Neuron (in vitro differentiated cells): ENCODE measurements at regions not wholly inside any gene's neighbourhood (a gene's known extent, or its start where the extent isn't known, plus 50 kb on each side); places are given as distances from the start of the nearest gene placed in this dataset.

ENCODE experiments used
- H2AFZ ChIP-seq: one replicate; pipeline ENCODE4 v1.6.1; 2013; ENCODE audit warnings: low read depth, mild to moderate bottlenecking, inconsistent platforms, low read length, moderate library complexity
- H3K27me3 ChIP-seq: one replicate; pipeline ENCODE4 v1.6.1; 2013; ENCODE audit warnings: low read length; ENCODE audit not compliant: insufficient read depth
- H3K36me3 ChIP-seq: one replicate; pipeline ENCODE4 v1.6.1; 2013; ENCODE audit warnings: low read length; ENCODE audit not compliant: insufficient read depth
- H3K4me1 ChIP-seq: one replicate; pipeline ENCODE4 v1.6.1; 2013; ENCODE audit warnings: low read length; ENCODE audit not compliant: insufficient read depth
- H3K4me3 ChIP-seq: 2 replicates; pipeline ENCODE4 v1.5.1; 2013; ENCODE audit warnings: mild to moderate bottlenecking, low read length, moderate library complexity
- H3K9me3 ChIP-seq: one replicate; pipeline ENCODE4 v1.6.1; 2013; ENCODE audit warnings: low read length

DNA sequence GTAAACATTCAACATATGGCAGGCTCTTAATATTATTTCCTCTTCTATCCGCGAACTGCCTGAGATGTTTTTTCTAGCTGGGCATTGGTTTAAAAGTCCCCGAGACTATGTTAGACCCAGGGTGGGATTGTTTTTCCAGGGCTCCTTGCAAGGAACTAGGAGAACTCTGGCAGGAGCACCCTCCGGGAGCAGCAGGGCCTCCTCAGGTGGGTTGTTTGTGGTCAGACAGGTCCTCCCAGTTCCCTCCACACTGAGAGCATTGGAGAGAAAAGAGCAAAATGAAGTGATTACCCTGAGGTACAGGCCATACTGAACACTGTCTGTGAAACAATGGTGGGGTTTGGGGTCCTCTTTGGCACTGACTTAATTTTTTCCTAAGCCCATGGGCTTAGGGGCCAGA, 115.9 kb upstream of the LGALSL start:
- no peak overlapping the region for H2AFZ ChIP-seq
- H3K36me3 ChIP-seq = no peaks in the 10 kb centered on the region
- H3K27me3 ChIP-seq = no peaks in the 10 kb centered on the region
- H3K4me1 ChIP-seq = no peaks in the 10 kb centered on the region
- H3K9me3 ChIP-seq = no peaks in the 10 kb centered on the region
- no peak overlapping the region for H3K4me3 ChIP-seq

DNA sequence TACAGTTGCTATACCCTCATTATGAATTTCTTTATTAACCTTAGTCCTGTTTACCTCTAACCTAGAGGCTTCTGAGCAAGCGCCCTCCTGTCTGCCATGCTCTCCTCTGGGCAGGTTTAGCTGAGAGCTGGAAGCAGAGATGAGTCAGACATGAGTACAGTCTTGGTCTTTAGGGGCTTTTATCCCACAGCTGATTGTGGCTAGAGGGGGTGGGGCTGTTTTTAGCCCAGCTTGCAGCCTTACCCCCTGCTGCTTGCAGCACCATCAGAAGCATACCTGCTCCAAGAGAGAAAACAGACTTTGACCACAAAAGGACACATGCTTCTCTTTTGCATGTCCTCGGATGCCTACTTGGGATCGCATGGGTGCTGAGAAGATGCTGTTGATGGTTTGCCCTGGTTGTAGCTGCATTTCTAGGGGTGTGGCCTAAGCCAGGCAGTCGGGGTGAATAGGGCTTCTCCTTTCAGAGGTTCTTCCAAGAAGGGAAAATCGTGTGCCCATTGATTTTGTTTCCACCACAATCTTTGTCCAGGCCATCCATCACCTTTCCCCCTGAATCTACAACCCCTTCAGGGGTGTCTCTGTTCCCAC, 115.0 kb upstream of the LGALSL start:
- Histone ChIP-seq H2AFZ (no peak overlapping the region), H3K9me3 (no peaks in the 10 kb centered on the region), H3K27me3 (no peaks in the 10 kb centered on the region), H3K36me3 (no peaks in the 10 kb centered on the region), H3K4me3 (no peak overlapping the region), H3K4me1 (no peaks in the 10 kb centered on the region)

DNA sequence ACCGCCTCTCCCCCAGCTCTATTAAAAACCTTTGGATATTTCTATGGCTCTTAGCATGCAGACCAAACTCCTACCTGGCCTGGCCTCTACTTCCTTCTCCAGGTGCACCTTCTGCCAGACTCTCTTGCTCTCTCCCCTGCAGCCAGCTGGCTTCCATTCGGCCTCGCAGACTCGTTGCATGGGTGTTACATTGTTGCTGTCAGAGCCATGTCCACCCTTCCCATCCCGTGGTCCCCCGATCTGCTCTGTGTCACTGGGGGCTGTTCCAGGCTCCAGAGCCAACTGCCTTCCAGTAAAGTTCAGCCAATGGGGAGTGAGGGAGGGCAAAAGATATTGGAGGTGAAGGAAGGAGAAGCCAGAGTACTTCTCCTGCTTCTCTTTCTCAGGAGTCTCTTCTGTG, 112.5 kb upstream of the LGALSL start:
- no peaks in the 10 kb centered on the region for H3K9me3 ChIP-seq
- H3K36me3 ChIP-seq = no peaks in the 10 kb centered on the region
- no peak overlapping the region for H3K4me3 ChIP-seq
- no peak overlapping the region for H2AFZ ChIP-seq
- H3K27me3 ChIP-seq = no peaks in the 10 kb centered on the region
- peaks cover 3% of the 10 kb centered on the region for H3K4me1 ChIP-seq

DNA sequence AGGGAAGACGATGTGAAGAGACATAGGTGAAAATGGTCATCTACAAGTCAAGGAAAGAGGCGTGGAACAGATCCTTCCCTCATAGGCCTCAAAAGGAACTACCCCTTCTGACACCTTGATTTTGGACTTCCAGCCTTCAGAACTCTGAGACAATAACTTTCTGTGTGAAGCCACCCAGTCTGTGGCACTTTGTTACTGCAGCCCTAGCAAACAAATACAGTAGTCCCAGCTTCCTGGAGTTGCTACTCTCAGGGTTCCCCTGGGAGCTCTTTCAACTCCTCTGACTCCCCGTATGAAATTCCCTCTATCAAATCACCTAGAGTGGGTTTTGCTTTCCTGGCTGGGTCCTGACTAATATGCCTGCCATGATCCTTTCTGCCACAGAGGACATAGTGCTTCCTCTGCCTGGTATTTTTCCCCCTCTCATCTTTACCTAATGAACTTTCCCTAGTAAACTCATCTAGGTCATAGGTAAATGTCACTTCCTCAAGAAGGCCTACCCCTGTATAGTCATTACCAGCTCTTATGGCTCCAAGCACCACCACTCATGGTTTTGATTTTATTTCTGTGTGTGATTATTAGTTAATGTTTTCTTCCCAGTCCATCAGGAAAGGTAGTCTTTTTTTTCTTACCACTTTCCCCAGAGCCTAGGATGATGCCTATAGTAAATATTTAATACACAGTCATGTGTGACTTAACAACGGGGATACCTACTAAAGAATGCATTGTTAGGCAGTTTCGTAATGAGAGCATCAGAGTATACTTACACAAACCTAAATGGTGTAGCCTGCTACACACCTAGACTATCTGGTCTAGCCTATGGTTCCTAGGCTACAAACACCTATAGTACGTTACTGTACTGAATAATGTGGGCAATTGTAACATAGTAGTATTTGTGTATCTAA, 111.5 kb upstream of the LGALSL start:
- no peak overlapping the region for H2AFZ ChIP-seq
- peaks cover 3% of the 10 kb centered on the region for H3K4me1 ChIP-seq
- H3K36me3 ChIP-seq = no peaks in the 10 kb centered on the region
- no peaks in the 10 kb centered on the region for H3K9me3 ChIP-seq
- H3K27me3 ChIP-seq = no peaks in the 10 kb centered on the region
- no peak overlapping the region for H3K4me3 ChIP-seq

DNA sequence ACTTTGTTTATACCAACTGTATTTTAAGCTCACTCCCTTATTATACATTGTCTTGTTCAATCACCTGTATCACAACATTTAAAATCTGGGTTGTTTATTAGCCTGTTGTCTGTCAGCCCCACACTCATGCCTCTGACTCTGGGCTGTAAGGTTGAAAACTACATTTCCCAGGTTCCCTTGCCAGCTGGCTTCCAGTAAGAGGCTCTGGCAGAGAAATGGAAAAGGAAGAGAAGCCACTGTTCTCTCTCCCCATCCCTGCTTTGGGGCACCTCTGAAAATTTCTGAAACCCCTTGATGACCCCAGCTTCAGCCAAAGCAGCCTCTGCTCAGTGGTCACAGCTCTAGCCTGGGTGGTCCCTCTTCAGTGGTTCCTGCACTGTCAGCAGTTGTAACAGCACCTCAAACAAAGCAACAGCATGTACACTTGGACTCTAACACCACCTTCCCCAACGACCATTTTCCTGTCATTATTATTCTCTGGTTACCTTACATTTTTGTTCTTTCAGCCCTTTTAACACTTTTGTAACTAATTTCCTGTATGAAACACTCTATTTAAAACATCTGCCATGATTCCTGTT, 108.9 kb upstream of the LGALSL start:
- Histone ChIP-seq H2AFZ (peak overlapping the region; percentile 64), H3K4me1 (peaks cover 3% of the 10 kb centered on the region), H3K36me3 (no peaks in the 10 kb centered on the region), H3K9me3 (no peaks in the 10 kb centered on the region), H3K27me3 (no peaks in the 10 kb centered on the region), H3K4me3 (no peak overlapping the region)

DNA sequence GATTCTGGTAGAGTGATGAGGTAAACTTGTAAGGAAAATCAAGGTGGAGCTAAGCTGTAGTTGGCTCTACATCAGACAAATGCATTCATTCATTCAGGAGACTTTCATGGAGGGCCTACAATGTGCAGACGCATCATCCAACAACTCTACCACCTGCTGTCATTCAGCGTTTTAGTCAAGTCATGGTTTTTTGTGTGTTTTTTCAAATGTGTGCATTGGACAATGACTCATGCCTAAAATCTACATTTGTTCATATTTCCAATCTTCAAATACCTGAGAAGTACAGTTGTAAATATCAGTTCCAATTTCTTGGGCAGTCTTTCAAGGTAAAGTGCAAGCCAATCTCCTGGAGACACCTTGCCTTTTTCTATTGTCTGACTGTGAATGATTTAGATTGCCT, 108.0 kb upstream of the LGALSL start:
- Histone ChIP-seq H3K4me1 (peaks cover 3% of the 10 kb centered on the region), H3K36me3 (no peaks in the 10 kb centered on the region), H3K9me3 (no peaks in the 10 kb centered on the region), H2AFZ (no peak overlapping the region), H3K27me3 (no peaks in the 10 kb centered on the region), H3K4me3 (no peak overlapping the region)

DNA sequence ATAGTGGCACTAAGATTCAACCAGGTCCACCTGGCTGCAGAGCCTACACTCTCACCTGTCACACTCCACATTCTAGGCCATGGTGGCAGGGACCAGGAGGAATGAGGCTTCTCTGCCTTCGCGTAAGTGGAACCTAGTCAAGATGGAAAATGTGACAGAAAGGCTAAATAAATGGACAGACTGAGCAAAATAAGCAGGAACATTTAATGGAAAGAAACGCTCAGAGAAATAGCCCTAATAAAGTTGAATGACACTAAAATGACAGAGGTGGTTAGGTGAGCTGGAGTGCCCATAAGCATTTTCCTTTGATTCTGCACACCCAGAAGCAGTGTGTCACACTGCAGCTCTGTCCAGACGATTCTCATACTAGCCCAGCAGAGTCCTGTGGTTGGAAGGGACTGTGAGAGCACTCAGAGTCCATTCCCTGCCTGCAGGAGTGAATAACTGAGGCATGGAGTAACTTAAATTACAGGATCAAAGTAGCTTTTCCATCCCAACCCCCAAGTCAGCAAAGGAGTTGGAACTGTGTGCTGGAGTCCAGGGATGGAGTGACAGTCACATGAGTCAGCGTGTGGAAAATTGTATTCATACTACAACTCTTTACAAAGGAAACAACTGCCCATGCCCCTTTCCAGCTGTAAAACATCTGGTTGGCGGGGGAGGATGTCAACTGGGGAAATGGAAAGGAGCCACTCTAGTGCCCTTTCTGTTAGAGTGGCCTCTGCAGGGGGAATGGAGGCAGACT, 105.4 kb upstream of the LGALSL start:
- H3K4me1 ChIP-seq = peaks cover 3% of the 10 kb centered on the region
- H3K36me3 ChIP-seq = no peaks in the 10 kb centered on the region
- H3K9me3 ChIP-seq = no peaks in the 10 kb centered on the region
- H3K27me3 ChIP-seq = no peaks in the 10 kb centered on the region
- H2AFZ ChIP-seq = no peak overlapping the region
- no peak overlapping the region for H3K4me3 ChIP-seq

DNA sequence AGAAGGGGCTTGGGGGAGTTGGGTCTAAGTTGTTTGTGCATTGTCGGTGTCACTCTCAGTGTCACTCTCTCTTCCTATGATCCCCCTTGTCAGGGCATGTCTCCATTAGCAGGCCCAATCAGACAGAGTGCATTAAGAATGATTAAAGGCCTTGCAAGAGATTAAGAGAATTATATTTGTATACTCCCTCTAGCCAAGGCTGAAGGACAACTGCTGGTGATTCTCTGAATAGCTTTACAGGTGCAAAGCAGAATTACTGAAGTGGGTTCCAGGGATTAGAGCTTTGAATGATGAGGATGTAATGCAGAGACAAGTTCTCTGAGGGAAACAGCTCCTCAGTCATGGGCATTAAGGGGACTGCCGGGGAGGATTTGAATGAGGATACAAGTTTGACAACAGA, 104.8 kb upstream of the LGALSL start:
- peaks cover 3% of the 10 kb centered on the region for H3K4me1 ChIP-seq
- no peaks in the 10 kb centered on the region for H3K27me3 ChIP-seq
- no peak overlapping the region for H2AFZ ChIP-seq
- no peak overlapping the region for H3K4me3 ChIP-seq
- H3K9me3 ChIP-seq = no peaks in the 10 kb centered on the region
- H3K36me3 ChIP-seq = no peaks in the 10 kb centered on the region

DNA sequence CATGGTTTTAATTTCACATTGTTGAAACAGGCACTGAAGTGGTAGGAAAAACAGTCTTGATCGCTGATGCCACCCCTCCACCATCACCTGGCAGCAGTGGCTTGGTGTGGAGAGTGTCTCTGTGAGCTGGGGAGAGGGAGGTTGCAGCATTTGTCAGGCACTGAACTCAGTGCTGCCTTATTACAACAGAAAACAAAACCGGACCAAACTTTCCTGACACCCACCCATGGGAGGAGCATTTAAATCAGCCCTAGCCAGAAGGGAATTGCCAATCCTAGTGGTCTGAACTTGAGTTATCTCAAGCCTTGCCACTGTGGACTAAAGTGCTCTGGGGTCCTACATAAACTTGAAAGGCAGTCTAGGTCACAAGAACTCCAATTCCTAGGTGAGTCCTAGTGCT, 103.0 kb upstream of the LGALSL start:
- Histone ChIP-seq H3K9me3 (no peaks in the 10 kb centered on the region), H3K36me3 (no peaks in the 10 kb centered on the region), H3K4me3 (no peak overlapping the region), H3K4me1 (no peaks in the 10 kb centered on the region), H3K27me3 (no peaks in the 10 kb centered on the region), H2AFZ (no peak overlapping the region)

DNA sequence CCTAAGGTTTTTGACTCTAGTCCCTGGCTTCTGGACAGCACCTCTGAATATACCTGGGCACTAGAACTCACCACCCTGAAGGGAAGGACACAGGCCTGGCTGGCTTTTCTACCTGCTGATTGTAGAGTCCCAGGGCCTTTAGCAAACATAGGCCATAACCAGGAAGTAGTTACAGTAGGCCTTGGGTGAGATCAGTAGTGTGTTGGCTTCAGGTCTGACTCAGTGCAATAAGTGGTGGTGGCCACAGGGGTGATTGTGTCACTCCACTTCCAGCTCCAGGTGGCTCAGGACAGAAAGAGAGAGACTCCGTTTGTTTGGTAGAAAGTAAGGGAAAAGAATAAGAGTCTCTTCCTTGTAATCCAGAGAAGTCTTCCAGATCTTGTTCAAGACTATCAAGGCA, 101.7 kb upstream of the LGALSL start:
- Histone ChIP-seq H3K9me3 (no peaks in the 10 kb centered on the region), H2AFZ (no peak overlapping the region), H3K27me3 (no peaks in the 10 kb centered on the region), H3K4me3 (no peak overlapping the region), H3K4me1 (no peaks in the 10 kb centered on the region), H3K36me3 (no peaks in the 10 kb centered on the region)

DNA sequence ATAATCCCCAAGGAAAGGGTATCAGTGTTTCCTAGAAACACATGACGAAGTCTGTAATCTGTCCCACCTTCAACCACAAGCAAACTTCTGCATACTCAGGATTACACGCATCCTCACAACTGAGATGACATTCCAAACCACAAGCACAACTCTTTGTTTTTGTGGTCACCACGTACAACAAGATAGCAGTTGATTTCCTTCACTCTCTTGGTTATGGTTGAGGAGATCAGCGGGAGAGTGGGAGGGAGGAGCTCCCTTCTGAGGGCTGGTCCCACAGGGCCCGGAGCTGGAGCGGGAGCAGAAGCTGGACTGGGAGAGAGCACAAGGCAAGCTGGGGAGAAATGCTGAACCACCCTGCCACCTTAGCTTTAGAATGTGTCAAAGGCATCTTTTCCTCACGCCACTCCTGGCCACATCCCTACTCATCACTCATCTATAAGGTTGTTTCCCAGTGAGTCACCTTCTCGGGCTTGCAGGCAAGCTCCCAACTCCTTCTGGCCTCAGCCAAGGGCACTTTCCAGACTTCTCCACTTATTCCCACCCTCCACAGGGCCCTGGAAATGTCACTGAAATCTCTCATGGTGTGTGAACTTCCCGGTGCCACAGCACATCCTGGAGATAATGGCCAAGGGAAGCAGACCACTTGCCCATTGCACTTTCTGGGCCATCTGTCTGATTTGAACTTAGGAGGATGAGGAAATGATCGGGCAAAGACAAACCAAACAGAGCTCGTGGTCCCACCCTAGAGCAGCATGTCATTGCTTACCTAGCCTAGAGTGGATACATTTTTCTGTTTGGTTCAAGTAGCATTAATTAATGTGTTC, 98.9 kb upstream of the LGALSL start:
- Histone ChIP-seq H3K27me3 (no peaks in the 10 kb centered on the region), H3K9me3 (no peaks in the 10 kb centered on the region), H3K4me3 (no peak overlapping the region), H3K4me1 (peaks cover under 1% of the 10 kb centered on the region), H2AFZ (no peak overlapping the region), H3K36me3 (no peaks in the 10 kb centered on the region)

DNA sequence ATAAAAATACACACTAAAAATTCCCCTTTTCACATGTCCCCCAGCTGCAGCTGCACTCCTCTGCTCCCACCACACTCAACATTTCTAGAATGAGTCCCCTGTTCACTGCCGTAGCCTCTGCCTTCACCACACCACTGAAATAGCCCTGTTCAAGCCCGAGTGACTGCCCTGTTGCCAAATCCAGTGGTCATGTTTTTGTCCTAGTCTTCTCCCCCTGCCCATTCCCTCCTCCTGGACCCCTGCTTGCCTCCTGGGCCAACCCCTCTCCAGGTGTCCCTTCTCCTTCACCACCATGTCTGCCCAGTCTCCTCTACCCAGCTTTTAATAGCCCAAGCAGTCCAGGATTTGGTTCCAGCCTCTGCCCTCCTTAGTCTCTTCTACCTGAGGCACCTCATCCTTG, 97.1 kb upstream of the LGALSL start:
- peaks cover 2% of the 10 kb centered on the region for H3K4me1 ChIP-seq
- H3K27me3 ChIP-seq = peaks cover 5% of the 10 kb centered on the region
- H2AFZ ChIP-seq = no peak overlapping the region
- no peak overlapping the region for H3K4me3 ChIP-seq
- no peaks in the 10 kb centered on the region for H3K9me3 ChIP-seq
- H3K36me3 ChIP-seq = no peaks in the 10 kb centered on the region
